ENCODE measurements at regions not wholly inside any gene's neighbourhood (a gene's known extent, or its start where the extent isn't known, plus 50 kb on each side); places are given as distances from the start of the nearest gene placed in this dataset.

DNA sequence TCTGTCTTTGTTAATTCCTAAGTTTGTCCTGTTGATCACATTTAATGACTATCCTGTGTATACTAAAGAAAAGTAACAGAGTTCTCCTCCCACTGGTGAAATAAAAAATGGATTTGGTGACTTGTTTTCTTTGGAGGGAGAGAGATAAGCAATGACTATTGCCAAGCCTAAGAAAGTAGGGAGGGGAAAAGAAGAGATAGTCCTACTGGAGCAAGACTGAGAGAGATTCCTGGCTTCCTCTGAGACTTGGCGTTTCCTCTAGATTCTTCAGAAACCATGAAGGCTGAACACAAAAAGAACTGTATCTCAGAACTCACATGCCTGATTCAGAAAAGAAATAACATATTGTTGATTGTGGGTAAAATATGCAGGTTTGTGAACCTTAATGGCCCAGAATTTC is 406.5 kb downstream of the FOXO1 start:
- TF ChIP-seq, protein P1, sequence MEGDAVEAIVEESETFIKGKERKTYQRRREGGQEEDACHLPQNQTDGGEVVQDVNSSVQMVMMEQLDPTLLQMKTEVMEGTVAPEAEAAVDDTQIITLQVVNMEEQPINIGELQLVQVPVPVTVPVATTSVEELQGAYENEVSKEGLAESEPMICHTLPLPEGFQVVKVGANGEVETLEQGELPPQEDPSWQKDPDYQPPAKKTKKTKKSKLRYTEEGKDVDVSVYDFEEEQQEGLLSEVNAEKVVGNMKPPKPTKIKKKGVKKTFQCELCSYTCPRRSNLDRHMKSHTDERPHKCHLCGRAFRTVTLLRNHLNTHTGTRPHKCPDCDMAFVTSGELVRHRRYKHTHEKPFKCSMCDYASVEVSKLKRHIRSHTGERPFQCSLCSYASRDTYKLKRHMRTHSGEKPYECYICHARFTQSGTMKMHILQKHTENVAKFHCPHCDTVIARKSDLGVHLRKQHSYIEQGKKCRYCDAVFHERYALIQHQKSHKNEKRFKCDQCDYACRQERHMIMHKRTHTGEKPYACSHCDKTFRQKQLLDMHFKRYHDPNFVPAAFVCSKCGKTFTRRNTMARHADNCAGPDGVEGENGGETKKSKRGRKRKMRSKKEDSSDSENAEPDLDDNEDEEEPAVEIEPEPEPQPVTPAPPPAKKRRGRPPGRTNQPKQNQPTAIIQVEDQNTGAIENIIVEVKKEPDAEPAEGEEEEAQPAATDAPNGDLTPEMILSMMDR (IDR thresholded peaks at IDR 0.05; ENCODE audit: insufficient read depth, low read length, severe bottlenecking), result no peak
- Histone ChIP-seq H3K4me3 (ENCODE audit: low read depth, low read length) (no peak overlapping the region), H3K27me3 (ENCODE audit: control insufficient read depth, insufficient read depth, low read length) (no peaks in the 10 kb centered on the region), H3K36me3 (ENCODE audit: control insufficient read depth, insufficient read depth, low read length) (no peaks in the 10 kb centered on the region)
- no peak for FAIRE-seq
- no peak for DNase-seq (ENCODE audit: low read depth)

DNA sequence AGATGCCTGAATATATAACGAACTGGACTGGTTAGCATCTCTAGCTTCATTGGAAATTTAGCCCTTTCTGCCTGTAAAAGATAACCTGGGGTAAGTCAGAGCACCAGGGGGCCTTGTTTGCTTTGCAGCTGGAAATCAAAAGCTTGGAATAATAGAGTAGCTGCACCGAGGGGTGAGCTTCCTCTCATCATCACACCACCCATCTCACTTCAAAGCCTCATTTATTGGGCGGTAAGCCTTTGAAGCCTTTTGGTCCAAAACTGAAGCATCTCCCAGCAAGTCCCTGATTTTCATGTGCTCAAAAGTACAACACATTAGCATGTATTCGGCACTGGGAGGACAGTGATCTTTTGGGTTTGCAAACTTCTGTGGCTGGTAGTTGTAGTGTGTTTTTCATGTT is 405.1 kb downstream of the FOXO1 start:
- no peaks in the 10 kb centered on the region for H3K36me3 ChIP-seq (ENCODE audit: control insufficient read depth, insufficient read depth, low read length)
- no peak for DNase-seq (ENCODE audit: low read depth)
- no peak for FAIRE-seq
- H3K27me3 ChIP-seq (ENCODE audit: control insufficient read depth, insufficient read depth, low read length), result no peaks in the 10 kb centered on the region
- H3K4me3 ChIP-seq (ENCODE audit: low read depth, low read length), result no peak overlapping the region
- TF ChIP-seq, protein P1 (IDR thresholded peaks at IDR 0.05; ENCODE audit: insufficient read depth, low read length, severe bottlenecking), result no peak

DNA sequence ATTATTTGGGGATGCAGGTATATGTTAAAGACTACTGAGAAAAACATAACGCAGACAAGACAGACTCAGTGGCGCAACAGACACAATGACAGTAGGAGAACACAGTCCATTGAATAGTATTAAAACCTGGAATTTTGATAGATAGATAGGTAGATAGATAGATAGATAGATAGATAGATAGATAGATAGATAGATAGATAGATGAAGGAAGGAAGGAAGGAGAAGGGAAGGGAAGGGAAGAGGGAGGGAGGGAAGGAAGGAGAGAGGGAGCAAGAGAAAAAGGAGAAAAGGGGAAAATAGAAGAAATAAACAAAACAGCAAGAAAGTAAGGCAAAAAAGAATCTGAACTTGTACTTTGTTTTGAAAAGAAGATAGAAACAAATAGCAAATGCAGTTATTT is 404.5 kb downstream of the FOXO1 start:
- no peak for FAIRE-seq

DNA sequence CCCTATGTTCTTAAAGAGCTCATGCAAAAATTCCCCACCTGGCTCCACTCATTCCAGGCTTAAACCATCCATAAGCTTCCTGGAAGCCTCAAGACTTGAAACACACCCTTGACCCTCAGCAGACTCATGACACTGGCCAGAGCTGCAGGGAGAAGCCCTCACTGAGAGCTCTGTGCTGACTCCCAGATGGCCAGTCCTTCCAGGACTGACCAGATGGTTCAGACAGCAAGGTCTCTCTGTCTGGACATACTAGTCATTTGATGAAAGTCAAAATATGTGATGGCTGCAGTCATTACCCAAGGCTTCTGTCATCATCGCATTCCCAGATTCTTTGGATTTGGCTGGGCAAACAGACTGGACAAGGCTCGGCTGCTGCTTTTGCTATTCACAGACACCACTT is 397.4 kb downstream of the FOXO1 start:
- H3K4me3 ChIP-seq (ENCODE audit: low read depth, low read length), result no peak overlapping the region
- FAIRE-seq (no peak), DNase-seq (ENCODE audit: low read depth) (no peak)
- H3K36me3 ChIP-seq (ENCODE audit: control insufficient read depth, insufficient read depth, low read length), result no peaks in the 10 kb centered on the region
- TF ChIP-seq, protein P1 (IDR thresholded peaks at IDR 0.05; ENCODE audit: insufficient read depth, low read length, severe bottlenecking), result no peak
- no peaks in the 10 kb centered on the region for H3K27me3 ChIP-seq (ENCODE audit: control insufficient read depth, insufficient read depth, low read length)

More for the DNA sequence above, 404.5 kb downstream of the FOXO1 start:
- H3K27me3 ChIP-seq (ENCODE audit: control insufficient read depth, insufficient read depth, low read length), result no peaks in the 10 kb centered on the region
- H3K36me3 ChIP-seq (ENCODE audit: control insufficient read depth, insufficient read depth, low read length), result no peaks in the 10 kb centered on the region
- TF ChIP-seq, protein P1 (IDR thresholded peaks at IDR 0.05; ENCODE audit: insufficient read depth, low read length, severe bottlenecking), result no peak
- no peak overlapping the region for H3K4me3 ChIP-seq (ENCODE audit: low read depth, low read length)
- no peak for DNase-seq (ENCODE audit: low read depth)

DNA sequence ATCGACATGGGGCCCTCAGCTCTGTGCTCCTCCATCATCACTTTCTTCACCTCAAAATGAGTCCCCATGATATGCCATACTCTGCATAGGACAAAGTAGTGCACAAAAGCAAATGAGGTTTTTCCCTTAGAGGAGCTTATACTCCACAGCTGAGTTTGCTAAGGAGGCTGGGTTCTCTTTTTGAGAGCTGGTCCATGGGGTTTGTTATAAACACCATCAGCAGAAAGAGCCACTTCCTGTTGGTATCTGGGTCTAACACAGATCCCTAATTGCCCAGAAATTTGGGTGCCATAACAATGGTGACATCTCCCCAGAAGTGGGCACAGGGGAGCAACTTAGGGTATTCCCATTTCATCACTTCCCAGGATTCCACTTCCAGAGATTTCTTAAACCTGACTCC is 395.7 kb downstream of the FOXO1 start:
- Histone ChIP-seq H3K4me3 (ENCODE audit: low read depth, low read length) (no peak overlapping the region), H3K36me3 (ENCODE audit: control insufficient read depth, insufficient read depth, low read length) (no peaks in the 10 kb centered on the region), H3K27me3 (ENCODE audit: control insufficient read depth, insufficient read depth, low read length) (no peaks in the 10 kb centered on the region)
- TF ChIP-seq, protein P1 (IDR thresholded peaks at IDR 0.05; ENCODE audit: insufficient read depth, low read length, severe bottlenecking), result no peak
- DNase-seq (ENCODE audit: low read depth) (no peak), FAIRE-seq (no peak)

DNA sequence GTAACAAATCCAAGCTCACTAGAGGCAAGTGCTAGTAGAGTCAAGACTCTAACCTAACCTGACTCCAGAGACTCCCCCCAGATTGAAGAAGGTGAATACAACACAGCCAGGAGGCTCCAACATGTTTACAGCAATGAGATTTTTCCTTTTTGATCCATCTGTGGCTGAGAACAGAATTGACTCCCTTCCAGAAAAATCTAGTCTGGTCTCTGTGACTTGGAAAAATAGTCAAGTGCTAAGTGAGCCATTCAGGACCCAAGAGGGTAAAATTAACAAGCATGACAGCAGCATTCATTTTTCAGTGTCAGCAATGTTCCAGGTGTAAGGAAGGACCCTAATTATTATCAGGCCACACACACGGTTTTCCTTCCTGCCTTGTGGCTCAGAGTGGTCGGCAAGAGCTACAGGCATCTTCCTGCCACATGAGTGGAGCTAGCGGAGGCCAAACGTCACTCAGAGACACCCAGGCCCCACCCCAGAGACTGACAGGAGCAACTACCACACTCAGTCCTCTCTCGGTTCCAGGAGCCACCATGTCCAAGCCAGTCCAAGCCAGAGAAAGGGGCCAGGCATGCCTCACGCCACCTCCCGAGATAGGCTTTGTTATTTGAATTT is 395.1 kb downstream of the FOXO1 start:
- TF ChIP-seq, protein P1 (IDR thresholded peaks at IDR 0.05; ENCODE audit: insufficient read depth, low read length, severe bottlenecking), result no peak
- no peak overlapping the region for H3K4me3 ChIP-seq (ENCODE audit: low read depth, low read length)
- no peak for FAIRE-seq

More for the DNA sequence above, 395.1 kb downstream of the FOXO1 start:
- DNase-seq (ENCODE audit: low read depth), result no peak
- Histone ChIP-seq H3K36me3 (ENCODE audit: control insufficient read depth, insufficient read depth, low read length) (no peaks in the 10 kb centered on the region), H3K27me3 (ENCODE audit: control insufficient read depth, insufficient read depth, low read length) (no peaks in the 10 kb centered on the region)

Measured in bronchial epithelial cell (primary cell).